ENCODE measurements at regions not wholly inside any gene's neighbourhood (a gene's known extent, or its start where the extent isn't known, plus 50 kb on each side); places are given as distances from the start of the nearest gene placed in this dataset.

DNA sequence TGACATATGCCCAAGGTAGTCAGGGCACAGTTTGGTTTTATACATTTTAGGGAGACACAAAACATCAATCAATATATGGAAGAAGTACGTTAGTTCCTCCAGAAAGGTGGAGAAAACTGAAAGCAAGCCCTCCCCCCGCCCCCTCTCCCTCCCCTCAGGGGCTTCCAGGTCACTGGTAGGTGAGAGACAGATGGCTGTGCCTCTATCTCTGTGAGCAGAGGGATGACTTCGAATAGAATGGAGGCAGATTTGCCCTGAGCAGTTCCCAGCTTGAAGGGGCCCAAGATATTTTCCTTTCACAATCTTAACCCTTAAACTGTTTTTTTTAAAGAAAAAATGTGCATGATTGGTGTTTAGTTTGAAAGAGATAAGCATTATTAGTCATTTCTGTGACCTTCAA is 114.0 kb downstream of the PCDH10 start:
- no peak for TF ChIP-seq POLR2AphosphoS5 (IDR thresholded peaks at IDR 0.05)
- Histone ChIP-seq H3K27me3 (no peaks in the 10 kb centered on the region), H3K27ac (no peak overlapping the region), H3K4me1 (no peaks in the 10 kb centered on the region), H3K4me3 (no peak overlapping the region), H3K36me3 (no peaks in the 10 kb centered on the region), H3K9me3 (no peaks in the 10 kb centered on the region)
- WGBS, 2 donors (ENCODE audit: low coverage in 1 of 2) = 39 to 40% methylated on average over 1 to 3 of the region's 3 CpGs
- intact Hi-C loops (cut with DNase I; ENCODE audit: low total_unique reads) = no loop called here
- in situ Hi-C loops (cut with MboI; ENCODE audit: low pct_ligation_motif_present in 1 of 4, low pct_unique_long_range_greater_than_20kb in 1 of 4, low sequenced_read_pairs in 3 of 4) = no loop called here
- DNase-seq = no peak

GRCh38 chr4:133247861-133248260 is 98.8 kb downstream of the PCDH10 start:
- intact Hi-C loops (cut with DNase I; ENCODE audit: low total_unique reads) (no loop called here), in situ Hi-C loops (cut with MboI; ENCODE audit: low pct_ligation_motif_present in 1 of 4, low pct_unique_long_range_greater_than_20kb in 1 of 4, low sequenced_read_pairs in 3 of 4) (no loop called here)
- no peak for DNase-seq
- no peaks in the 10 kb centered on the region for H3K4me1 ChIP-seq
- no peak overlapping the region for H3K27ac ChIP-seq
- H3K9me3 ChIP-seq = no peaks in the 10 kb centered on the region
- TF ChIP-seq POLR2A (IDR thresholded peaks at IDR 0.05) (no peak), CTCF (IDR thresholded peaks at IDR 0.05) (no peak), EP300 (IDR thresholded peaks at IDR 0.05; ENCODE audit: low read depth) (no peak), POLR2AphosphoS5 (IDR thresholded peaks at IDR 0.05) (no peak)
- no peak overlapping the region for H3K4me3 ChIP-seq
- no peaks in the 10 kb centered on the region for H3K36me3 ChIP-seq
- no peaks in the 10 kb centered on the region for H3K27me3 ChIP-seq
- WGBS, 2 donors (ENCODE audit: low coverage in 1 of 2) = 83 to 87% methylated on average over 2 of the region's 2 CpGs

DNA sequence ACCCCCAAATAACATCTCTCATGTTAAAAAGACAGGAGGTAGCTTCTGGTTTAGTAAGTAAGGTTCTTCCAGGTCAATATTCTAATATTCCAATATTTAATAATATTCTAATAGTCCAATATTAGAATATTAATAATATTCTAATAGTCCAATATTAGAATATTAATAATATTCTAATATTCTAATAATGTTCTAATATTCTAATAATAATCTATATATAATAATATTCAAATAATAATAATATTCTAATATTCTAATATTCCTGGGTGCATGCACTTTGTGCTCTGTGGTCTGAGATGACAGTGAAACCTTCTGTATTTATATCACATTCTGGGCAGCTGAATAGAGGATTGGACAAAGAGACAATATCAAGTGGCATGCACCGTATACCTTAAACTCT is 96.1 kb downstream of the PCDH10 start:
- no peak overlapping the region for H3K4me3 ChIP-seq
- intact Hi-C loops (cut with DNase I; ENCODE audit: low total_unique reads) = no loop called here
- no peaks in the 10 kb centered on the region for H3K36me3 ChIP-seq
- no peak for TF ChIP-seq CTCF (IDR thresholded peaks at IDR 0.05)
- TF ChIP-seq EP300 (IDR thresholded peaks at IDR 0.05; ENCODE audit: low read depth) = no peak
- DNase-seq = no peak
- no peak overlapping the region for H3K27ac ChIP-seq
- no peaks in the 10 kb centered on the region for H3K27me3 ChIP-seq
- no peaks in the 10 kb centered on the region for H3K9me3 ChIP-seq
- in situ Hi-C loops (cut with MboI; ENCODE audit: low pct_ligation_motif_present in 1 of 4, low pct_unique_long_range_greater_than_20kb in 1 of 4, low sequenced_read_pairs in 3 of 4) = no loop called here
- no peaks in the 10 kb centered on the region for H3K4me1 ChIP-seq
- 96 to 100% methylated on average over 1 of the region's 1 CpG for WGBS, 2 donors (ENCODE audit: low coverage in 1 of 2)
